ENCODE measurements at regions not wholly inside any gene's neighbourhood (a gene's known extent, or its start where the extent isn't known, plus 50 kb on each side); places are given as distances from the start of the nearest gene placed in this dataset.

GRCh38 chr1:193685986-193686385 is 499.6 kb upstream of the B3GALT2 start:
- Histone ChIP-seq H3K27ac (ENCODE audit: low read depth, low read length) (no peak overlapping the region), H3K79me2 (ENCODE audit: insufficient read depth, low read length) (no peaks in the 10 kb centered on the region), H4K20me1 (ENCODE audit: insufficient read depth) (no peaks in the 10 kb centered on the region), H2AFZ (ENCODE audit: low read depth, low read length, poor library complexity, severe bottlenecking) (no peak overlapping the region), H3K27me3 (ENCODE audit: insufficient read depth, low read length) (no peaks in the 10 kb centered on the region), H3K9ac (ENCODE audit: low read length) (no peak overlapping the region), H3K9me2 (ENCODE audit: insufficient read depth) (no peaks in the 10 kb centered on the region), H3K4me3 (replicated peaks in 1 of 2; ENCODE audit: low read depth in 1 of 2, low read length in 2 of 2) (no peak overlapping the region), H3K4me2 (ENCODE audit: low read length) (no peak overlapping the region), H3K9me3 (ENCODE audit: control insufficient read depth in 1 of 2, insufficient read depth in 1 of 2, low read depth in 1 of 2, low read length in 2 of 2) (no peaks in the 10 kb centered on the region), H3K4me1 (ENCODE audit: control insufficient read depth in 1 of 2, insufficient read depth in 2 of 2, low read length in 2 of 2) (no peaks in the 10 kb centered on the region), H3K36me3 (ENCODE audit: control insufficient read depth in 1 of 2, insufficient read depth in 2 of 2, low read length in 2 of 2) (no peaks in the 10 kb centered on the region)
- BruUV-seq (replicated peaks), result no TSS peak
- DNase-seq (ENCODE audit: low read depth, low spot score) (no peak), ATAC-seq (no peak)
- POLR2A ChIA-PET, result no interaction called here
- intact Hi-C loops (cut with micrococcal nuclease), result no loop called here
- CTCF ChIA-PET, result no interaction called here
- TF ChIP-seq POLR2A (IDR thresholded peaks at IDR 0.05; ENCODE audit: borderline replicate concordance, extremely low read depth, insufficient read depth, insufficient read length) (no peak), JUND (IDR thresholded peaks at IDR 0.05) (no peak), EZH2phosphoT487 (IDR thresholded peaks at IDR 0.05; ENCODE audit: borderline replicate concordance) (no peak), EGR1 (IDR thresholded peaks at IDR 0.05; ENCODE audit: low read depth) (no peak), CBX3 (IDR thresholded peaks at IDR 0.05; ENCODE audit: low read depth) (no peak), MAX (IDR thresholded peaks at IDR 0.05) (no peak), FOSL1 (IDR thresholded peaks at IDR 0.05; ENCODE audit: low read depth) (no peak), SIN3A (IDR thresholded peaks at IDR 0.05; ENCODE audit: low read depth) (no peak), POLR2AphosphoS5 (IDR thresholded peaks at IDR 0.05; ENCODE audit: low read depth, low read length) (no peak), SRF (IDR thresholded peaks at IDR 0.05; ENCODE audit: low read depth) (no peak), TCF7L2 (IDR thresholded peaks at IDR 0.05; ENCODE audit: borderline replicate concordance, extremely low read depth, insufficient read depth, insufficient read length) (no peak), SP1 (IDR thresholded peaks at IDR 0.05; ENCODE audit: low read depth) (no peak), YY1 (IDR thresholded peaks at IDR 0.05; ENCODE audit: extremely low read depth, insufficient replicate concordance, low read depth, low read length) (no peak), CEBPB (IDR thresholded peaks at IDR 0.05; ENCODE audit: low read depth) (no peak), ATF3 (IDR thresholded peaks at IDR 0.05) (no peak), EZH2 (IDR thresholded peaks at IDR 0.05) (no peak), ZFX (IDR thresholded peaks at IDR 0.05) (no peak), CTCF (IDR thresholded peaks at IDR 0.05 in 2 of 3, conservative IDR thresholded peaks at IDR 0.05 in 1 of 3; ENCODE audit: borderline replicate concordance in 1 of 3, insufficient read depth in 1 of 3, low read depth in 2 of 3, low read length in 2 of 3) (no peak), ELF1 (IDR thresholded peaks at IDR 0.05; ENCODE audit: borderline replicate concordance, low read depth) (no peak)
- RAD21 ChIA-PET (ENCODE audit: low non-redundant PET in 1 of 2, low total read pairs in 2 of 2, uncharacterized antibody in 2 of 2, unreplicated experiment in 2 of 2), result no interaction called here

All from HCT116 (cell line).